HCT116 (cell line): ENCODE measurements at regions not wholly inside any gene's neighbourhood (a gene's known extent, or its start where the extent isn't known, plus 50 kb on each side); places are given as distances from the start of the nearest gene placed in this dataset.

Source experiments
- ATAC-seq: fragments of 200-7000 bp; cut with Tn5 transposase; 2 replicates; pipeline ENCODE4 v1.9.1; 2020; ENCODE audit warnings: mild to moderate bottlenecking, moderate library complexity
- BruUV-seq: library from RNA; stranded (reverse); fragments of 400-500 nt; replicated peaks from 2 replicates; lab custom pipeline; 2021; lab: Mats Ljungman, UMichigan
- CTCF ChIA-PET: fragments of 300-600 bp; sonication (Branson Sonifier 250); formaldehyde crosslinking; loops from one replicate; lab custom pipeline; 2021; ENCODE audit warnings: antibody characterized with exemption; lab: Charles Lee
- POLR2A ChIA-PET: fragments of 300-600, 350-600 bp; sonication (Branson Sonifier 250); formaldehyde crosslinking; loops from one replicate; lab custom pipeline; 2021; ENCODE audit warnings: antibody characterized with exemption; lab: Charles Lee
- RAD21 ChIA-PET, 2 experiments: fragments of 300-600 bp; sonication (Branson Sonifier 250); formaldehyde crosslinking; loops; one replicate each; lab custom pipeline; 2023; ENCODE audit warnings: low total read pairs in 2 of 2; ENCODE audit not compliant: uncharacterized antibody in 2 of 2, unreplicated experiment in 2 of 2, low non-redundant PET in 1 of 2; lab: Charles Lee
- DNase-seq: peaks from one replicate; pipeline ENCODE4 v3.0.0-alpha.2; 2010; ENCODE audit warnings: low read depth, low spot score
- H2AFZ ChIP-seq: fragments of 200-600 bp; shearing (Covaris generic), sonication (generic); 2 replicates; pipeline ENCODE4 v1.6.1; 2017; ENCODE audit warnings: low read depth, mixed run types, mixed read lengths, antibody characterized with exemption, low read length; ENCODE audit not compliant: poor library complexity, severe bottlenecking
- H3K27ac ChIP-seq: 2 replicates; pipeline ENCODE4 v1.5.1; 2012; ENCODE audit warnings: low read depth, low read length
- H3K27me3 ChIP-seq: fragments of 200-600 bp; sonication (generic); 2 replicates; pipeline ENCODE4 v1.6.1; 2016; ENCODE audit warnings: mixed run types, low read length, mixed read lengths; ENCODE audit not compliant: insufficient read depth
- H3K36me3 ChIP-seq, 2 experiments: fragments of 200-500 bp in 1 of 2; fragments of 200-600 bp in 1 of 2; sonication (Bioruptor generic) in 1 of 2; sonication (generic) in 1 of 2; 2 replicates each; pipeline versions ENCODE4 v1.5.1 to v1.6.1; 2014 to 2016; ENCODE audit warnings: low read length in 2 of 2, inconsistent platforms in 1 of 2, mixed read lengths in 1 of 2, mixed run types in 1 of 2; ENCODE audit not compliant: insufficient read depth in 2 of 2, control insufficient read depth in 1 of 2
- H3K4me1 ChIP-seq, 2 experiments: fragments of 200-600 bp in 1 of 2; sonication (generic) in 1 of 2; 2 replicates each; pipeline versions ENCODE4 v1.5.1 to v1.6.1; 2012 to 2017; ENCODE audit warnings: low read length in 2 of 2, inconsistent platforms in 1 of 2, mild to moderate bottlenecking in 1 of 2, mixed read lengths in 1 of 2, mixed run types in 1 of 2, moderate library complexity in 1 of 2; ENCODE audit not compliant: insufficient read depth in 2 of 2, control insufficient read depth in 1 of 2
- H3K4me2 ChIP-seq: fragments of 200-600 bp; sonication (generic); 2 replicates; pipeline ENCODE4 v1.6.1; 2017; ENCODE audit warnings: mixed run types, low read length, mixed read lengths
- H3K4me3 ChIP-seq, 2 experiments: fragments of 200-600 bp in 1 of 2; sonication (generic) in 1 of 2; replicated peaks in 1 of 2; 2 replicates each; pipeline ENCODE4 v1.5.1; 2011 to 2016; ENCODE audit warnings: low read length in 2 of 2, control low read depth in 1 of 2, low read depth in 1 of 2, mild to moderate bottlenecking in 1 of 2, mixed read lengths in 1 of 2, mixed run types in 1 of 2
- H3K79me2 ChIP-seq: fragments of 200-600 bp; sonication (generic); 2 replicates; pipeline ENCODE4 v1.6.1; 2017; ENCODE audit warnings: mild to moderate bottlenecking, mixed run types, low read length, moderate library complexity, mixed read lengths; ENCODE audit not compliant: insufficient read depth
- H3K9ac ChIP-seq: fragments of 200-600 bp; sonication (generic); 2 replicates; pipeline ENCODE4 v1.6.1; 2016; ENCODE audit warnings: low read length, mixed read lengths
- H3K9me2 ChIP-seq: fragments of 200-600 bp; sonication (generic), shearing (Covaris generic); 2 replicates; pipeline ENCODE4 v1.6.1; 2017; ENCODE audit warnings: mixed run types, mild to moderate bottlenecking, moderate library complexity; ENCODE audit not compliant: insufficient read depth
- H3K9me3 ChIP-seq, 2 experiments: fragments of 200-500 bp in 1 of 2; fragments of 200-600 bp in 1 of 2; sonication (Bioruptor generic) in 1 of 2; sonication (generic) in 1 of 2; 2 replicates each; pipeline ENCODE4 v1.6.1; 2014 to 2017; ENCODE audit warnings: low read length in 2 of 2, mixed read lengths in 2 of 2, inconsistent platforms in 1 of 2, low read depth in 1 of 2, mild to moderate bottlenecking in 1 of 2, mixed run types in 1 of 2, moderate library complexity in 1 of 2; ENCODE audit not compliant: control insufficient read depth in 1 of 2, insufficient read depth in 1 of 2
- H4K20me1 ChIP-seq: fragments of 200-600 bp; sonication (generic), shearing (Covaris generic); 2 replicates; pipeline ENCODE4 v1.6.1; 2017; ENCODE audit warnings: mixed run types, mild to moderate bottlenecking, moderate library complexity; ENCODE audit not compliant: insufficient read depth
- CBX3 ChIP-seq: IDR thresholded peaks from 2 replicates; pipeline ENCODE4 v1.6.1; 2012; ENCODE audit warnings: low read depth
- CEBPB ChIP-seq: IDR thresholded peaks from 2 replicates; pipeline ENCODE4 v1.6.1; 2012; ENCODE audit warnings: low read depth
- EGR1 ChIP-seq: IDR thresholded peaks from 2 replicates; pipeline ENCODE4 v1.6.1; 2012; ENCODE audit warnings: low read depth
- EZH2 ChIP-seq: fragments of 200-600 bp; sonication (generic); IDR thresholded peaks from 2 replicates; pipeline ENCODE4 v1.6.1; 2017; ENCODE audit warnings: antibody characterized with exemption, mixed run types
- EZH2phosphoT487 ChIP-seq: fragments of 200-600 bp; IDR thresholded peaks from 2 replicates; pipeline ENCODE4 v1.6.1; 2018; ENCODE audit warnings: antibody characterized with exemption, borderline replicate concordance
- FOSL1 ChIP-seq: IDR thresholded peaks from 2 replicates; pipeline ENCODE4 v1.6.1; 2012; ENCODE audit warnings: low read depth
- POLR2AphosphoS5 ChIP-seq: IDR thresholded peaks from 2 replicates; pipeline ENCODE4 v1.6.1; 2011; ENCODE audit warnings: mild to moderate bottlenecking, low read depth, low read length, moderate library complexity
- RAD21 ChIP-seq: IDR thresholded peaks from 2 replicates; pipeline ENCODE4 v1.6.1; 2012; ENCODE audit warnings: low read depth, mild to moderate bottlenecking
- SIN3A ChIP-seq: IDR thresholded peaks from 2 replicates; pipeline ENCODE4 v1.6.1; 2012; ENCODE audit warnings: low read depth
- SP1 ChIP-seq: IDR thresholded peaks from 2 replicates; pipeline ENCODE4 v1.6.1; 2012; ENCODE audit warnings: low read depth
- ZFX ChIP-seq: fragments of 450-650 bp; IDR thresholded peaks from 2 replicates; pipeline ENCODE4 v1.6.1; 2017
- ZNF274 ChIP-seq: fragments of 200-500 bp; sonication (Bioruptor generic); IDR thresholded peaks from 2 replicates; pipeline ENCODE4 v1.6.1; 2014; ENCODE audit warnings: mild to moderate bottlenecking, low read depth, low read length, inconsistent platforms
- intact Hi-C: fragments of 100-400 bp; cut with micrococcal nuclease; formaldehyde crosslinking; loops from 2 replicates; pipeline ENCODE4 v1.10.0; 2022
- TF ChIP-seq, protein P1 (sequence below): IDR thresholded peaks from 2 replicates; pipeline ENCODE4 v1.6.1; 2012; ENCODE audit warnings: low read depth
- TF ChIP-seq, protein P2 (sequence below): IDR thresholded peaks from 2 replicates; pipeline ENCODE4 v1.6.1; 2012

DNA sequence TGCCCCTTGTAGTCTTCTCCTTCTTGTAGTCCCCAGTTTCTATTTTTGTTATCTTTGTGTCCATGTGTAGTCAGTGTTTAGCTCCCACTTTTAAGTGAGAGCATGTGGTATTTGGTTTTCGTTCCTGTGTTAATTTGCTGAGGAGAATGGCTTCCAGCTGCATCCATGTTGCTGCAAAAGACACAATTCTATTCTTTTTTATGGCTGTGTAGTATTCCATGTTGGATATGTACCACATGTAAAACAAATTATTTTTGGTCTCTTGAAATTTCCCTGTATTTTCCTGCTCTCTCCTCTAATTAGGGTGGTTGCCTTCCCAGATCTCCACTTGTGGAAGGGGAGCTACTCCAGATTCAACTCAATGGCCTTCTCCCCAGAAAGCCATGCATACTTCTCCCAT is 813.8 kb downstream of the UQCRFS1 start:
- no peaks in the 10 kb centered on the region for H3K79me2 ChIP-seq
- no TSS peak for BruUV-seq
- ChIA-PET POLR2A (no interaction called here), RAD21 (no interaction called here), CTCF (no interaction called here)
- H3K4me3 ChIP-seq, result no peak overlapping the region
- intact Hi-C loops, result no loop called here
- no peaks in the 10 kb centered on the region for H3K27me3 ChIP-seq
- H3K27ac ChIP-seq, result no peak overlapping the region
- no peak overlapping the region for H3K9ac ChIP-seq
- no peak for ATAC-seq
- no peak for DNase-seq
- H3K4me2 ChIP-seq, result no peak overlapping the region
- no peaks in the 10 kb centered on the region for H3K36me3 ChIP-seq
- H3K9me3 ChIP-seq, result peaks cover 6 to 22% of the 10 kb centered on the region in 2 experiments; a peak in 2 of 4 replicates
- no peaks in the 10 kb centered on the region for H3K4me1 ChIP-seq
- no peak overlapping the region for H2AFZ ChIP-seq
- no peaks in the 10 kb centered on the region for H4K20me1 ChIP-seq
- H3K9me2 ChIP-seq, result no peaks in the 10 kb centered on the region
- TF ChIP-seq CEBPB, result no peak
- TF ChIP-seq ZFX, result no peak
- no peak for TF ChIP-seq RAD21
- TF ChIP-seq, protein P1, sequence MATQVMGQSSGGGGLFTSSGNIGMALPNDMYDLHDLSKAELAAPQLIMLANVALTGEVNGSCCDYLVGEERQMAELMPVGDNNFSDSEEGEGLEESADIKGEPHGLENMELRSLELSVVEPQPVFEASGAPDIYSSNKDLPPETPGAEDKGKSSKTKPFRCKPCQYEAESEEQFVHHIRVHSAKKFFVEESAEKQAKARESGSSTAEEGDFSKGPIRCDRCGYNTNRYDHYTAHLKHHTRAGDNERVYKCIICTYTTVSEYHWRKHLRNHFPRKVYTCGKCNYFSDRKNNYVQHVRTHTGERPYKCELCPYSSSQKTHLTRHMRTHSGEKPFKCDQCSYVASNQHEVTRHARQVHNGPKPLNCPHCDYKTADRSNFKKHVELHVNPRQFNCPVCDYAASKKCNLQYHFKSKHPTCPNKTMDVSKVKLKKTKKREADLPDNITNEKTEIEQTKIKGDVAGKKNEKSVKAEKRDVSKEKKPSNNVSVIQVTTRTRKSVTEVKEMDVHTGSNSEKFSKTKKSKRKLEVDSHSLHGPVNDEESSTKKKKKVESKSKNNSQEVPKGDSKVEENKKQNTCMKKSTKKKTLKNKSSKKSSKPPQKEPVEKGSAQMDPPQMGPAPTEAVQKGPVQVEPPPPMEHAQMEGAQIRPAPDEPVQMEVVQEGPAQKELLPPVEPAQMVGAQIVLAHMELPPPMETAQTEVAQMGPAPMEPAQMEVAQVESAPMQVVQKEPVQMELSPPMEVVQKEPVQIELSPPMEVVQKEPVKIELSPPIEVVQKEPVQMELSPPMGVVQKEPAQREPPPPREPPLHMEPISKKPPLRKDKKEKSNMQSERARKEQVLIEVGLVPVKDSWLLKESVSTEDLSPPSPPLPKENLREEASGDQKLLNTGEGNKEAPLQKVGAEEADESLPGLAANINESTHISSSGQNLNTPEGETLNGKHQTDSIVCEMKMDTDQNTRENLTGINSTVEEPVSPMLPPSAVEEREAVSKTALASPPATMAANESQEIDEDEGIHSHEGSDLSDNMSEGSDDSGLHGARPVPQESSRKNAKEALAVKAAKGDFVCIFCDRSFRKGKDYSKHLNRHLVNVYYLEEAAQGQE, result no peak
- no peak for TF ChIP-seq SIN3A
- TF ChIP-seq CBX3, result no peak
- TF ChIP-seq EZH2phosphoT487, result no peak
- TF ChIP-seq EZH2, result no peak
- TF ChIP-seq FOSL1, result no peak
- no peak for TF ChIP-seq EGR1
- TF ChIP-seq ZNF274, result no peak
- TF ChIP-seq SP1, result no peak
- TF ChIP-seq, protein P2, sequence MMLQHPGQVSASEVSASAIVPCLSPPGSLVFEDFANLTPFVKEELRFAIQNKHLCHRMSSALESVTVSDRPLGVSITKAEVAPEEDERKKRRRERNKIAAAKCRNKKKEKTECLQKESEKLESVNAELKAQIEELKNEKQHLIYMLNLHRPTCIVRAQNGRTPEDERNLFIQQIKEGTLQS, result no peak
- TF ChIP-seq POLR2AphosphoS5, result no peak
- TF ChIP-seq, all 23 proteins: peak for 0
